Activated CD4-positive, alpha-beta memory T cell treated with anti-CD3 and anti-CD28 coated beads, Interleukin-2, amount 10 ng/mL, durations not matched to agents 7 days and 5 days (primary cell): ENCODE measurements at regions not wholly inside any gene's neighbourhood (a gene's known extent, or its start where the extent isn't known, plus 50 kb on each side); places are given as distances from the start of the nearest gene placed in this dataset.

Experiments
- CTCF ChIA-PET: fragments of 350-600 bp; sonication (Branson Sonifier 250); formaldehyde crosslinking; loops from one replicate; lab custom pipeline; 2021; ENCODE audit warnings: antibody characterized with exemption, inconsistent platforms; lab: Charles Lee
- POLR2A ChIA-PET: fragments of 350-600 bp; sonication (Branson Sonifier 250); formaldehyde crosslinking; loops from one replicate; lab custom pipeline; 2021; ENCODE audit warnings: antibody characterized with exemption; lab: Charles Lee
- DNase-seq: peaks from one replicate; pipeline ENCODE4 v3.0.0-alpha.2; 2020
- H3K27ac Mint-ChIP-seq: one replicate; pipeline ENCODE4 v1.8.0; 2021; ENCODE audit warnings: mild to moderate bottlenecking, mixed read lengths
- H3K27me3 Mint-ChIP-seq: one replicate; pipeline ENCODE4 v1.8.0; 2021; ENCODE audit warnings: mixed read lengths
- H3K36me3 Mint-ChIP-seq: one replicate; pipeline ENCODE4 v1.8.0; 2021; ENCODE audit warnings: low read depth, mixed read lengths
- H3K4me1 Mint-ChIP-seq: one replicate; pipeline ENCODE4 v1.8.0; 2021; ENCODE audit warnings: mixed read lengths
- H3K4me3 Mint-ChIP-seq: one replicate; pipeline ENCODE4 v1.8.0; 2021; ENCODE audit warnings: mild to moderate bottlenecking, mixed read lengths
- H3K9me3 Mint-ChIP-seq: one replicate; pipeline ENCODE4 v1.8.0; 2021; ENCODE audit warnings: mixed read lengths

DNA sequence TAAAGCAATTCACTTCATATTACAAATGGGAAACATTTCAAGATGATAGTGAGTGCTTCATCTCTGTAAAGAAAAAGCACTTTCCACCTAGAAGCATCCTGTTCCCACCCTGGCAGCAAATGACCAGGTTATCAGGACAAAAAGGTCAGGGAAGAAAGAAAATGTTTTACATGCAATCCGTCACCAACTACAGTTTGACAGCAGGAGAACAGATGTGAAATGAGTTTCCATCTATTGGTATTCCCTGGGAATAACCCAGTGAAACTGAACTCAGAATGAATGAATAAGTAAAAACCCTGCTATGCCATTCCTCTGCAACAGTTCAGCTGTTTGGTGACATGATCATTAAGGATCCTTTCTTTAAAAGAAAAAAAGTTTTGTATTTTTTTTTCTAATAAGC, 67.6 kb downstream of the HTR1A start:
- Mint-ChIP-seq H3K36me3 (no peaks in the 10 kb centered on the region), H3K27me3 (no peaks in the 10 kb centered on the region), H3K9me3 (peaks cover 7% of the 10 kb centered on the region), H3K4me1 (no peaks in the 10 kb centered on the region), H3K27ac (no peak overlapping the region), H3K4me3 (no peak overlapping the region)
- ChIA-PET POLR2A (no interaction called here), CTCF (no interaction called here)
- no peak for DNase-seq

DNA sequence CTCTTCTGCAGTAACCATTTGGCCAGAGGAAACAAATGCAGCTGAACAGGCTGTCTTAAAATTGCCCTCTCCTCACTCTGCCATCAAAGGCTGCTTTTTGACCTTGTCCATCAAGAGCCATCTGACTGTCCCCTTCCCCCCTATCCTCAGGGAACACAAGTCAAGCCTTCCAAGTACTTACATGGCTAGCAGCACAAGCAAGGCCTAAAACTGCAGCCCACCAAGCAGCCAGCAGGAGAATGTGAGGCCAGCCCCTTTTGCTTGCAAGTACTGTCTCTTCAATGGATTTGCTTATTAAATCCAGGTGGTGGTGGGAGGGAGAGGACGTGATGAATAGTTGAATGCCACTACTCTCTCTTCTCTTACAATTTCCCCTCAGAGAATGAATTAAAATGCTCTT, 83.5 kb downstream of the HTR1A start:
- ChIA-PET CTCF (no interaction called here), POLR2A (no interaction called here)
- Mint-ChIP-seq H3K4me3 (no peak overlapping the region), H3K4me1 (no peaks in the 10 kb centered on the region), H3K9me3 (peaks cover 4% of the 10 kb centered on the region), H3K27ac (no peak overlapping the region), H3K36me3 (no peaks in the 10 kb centered on the region), H3K27me3 (no peaks in the 10 kb centered on the region)
- no peak for DNase-seq

DNA sequence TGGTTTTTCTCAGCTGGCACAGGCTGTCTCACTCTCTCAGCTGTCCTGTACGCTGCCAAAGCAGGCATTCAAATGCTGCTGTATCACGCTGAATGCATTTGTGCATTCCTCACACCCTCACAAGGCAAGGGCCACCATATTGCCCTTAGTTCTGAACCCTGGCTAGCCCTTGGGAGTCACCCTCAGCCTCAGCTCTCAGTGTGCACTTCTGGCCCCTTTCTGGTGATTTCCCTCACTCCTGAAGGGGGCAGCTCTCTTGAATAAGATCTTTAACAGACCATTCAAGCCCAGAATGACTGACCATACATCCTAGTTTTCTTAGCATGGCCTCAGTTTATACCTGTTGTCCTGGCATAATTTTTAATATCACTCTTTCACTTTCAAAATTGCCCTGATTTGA, 84.3 kb downstream of the HTR1A start:
- no peaks in the 10 kb centered on the region for H3K27me3 Mint-ChIP-seq
- ChIA-PET CTCF (no interaction called here), POLR2A (no interaction called here)
- peaks cover 4% of the 10 kb centered on the region for H3K9me3 Mint-ChIP-seq
- H3K36me3 Mint-ChIP-seq, result no peaks in the 10 kb centered on the region
- H3K4me1 Mint-ChIP-seq, result no peaks in the 10 kb centered on the region
- no peak overlapping the region for H3K4me3 Mint-ChIP-seq
- DNase-seq, result no peak
- H3K27ac Mint-ChIP-seq, result no peak overlapping the region

DNA sequence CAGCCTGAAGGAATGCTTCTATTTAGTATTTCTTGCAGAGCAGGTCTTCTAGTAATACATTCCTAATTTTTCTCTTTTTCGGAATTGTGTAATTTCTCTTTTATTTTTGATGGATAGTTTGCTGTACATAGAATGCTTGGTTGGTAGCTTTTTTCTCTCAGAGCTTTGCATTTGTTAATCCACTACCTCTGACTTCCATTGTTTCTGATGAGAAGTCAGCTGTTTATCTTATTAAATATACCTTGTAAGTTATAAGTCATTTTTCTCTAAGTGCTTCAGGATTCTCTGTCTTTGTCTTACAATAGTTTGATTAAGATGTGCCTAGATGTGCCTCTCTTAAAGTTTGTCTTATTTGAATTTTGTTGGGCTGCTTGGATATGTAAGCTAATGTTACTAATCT, 101.9 kb downstream of the HTR1A start:
- H3K27ac Mint-ChIP-seq, result no peak overlapping the region
- H3K27me3 Mint-ChIP-seq, result no peaks in the 10 kb centered on the region
- ChIA-PET POLR2A (no interaction called here), CTCF (no interaction called here)
- no peak overlapping the region for H3K4me3 Mint-ChIP-seq
- DNase-seq, result no peak
- H3K9me3 Mint-ChIP-seq, result peaks cover 4% of the 10 kb centered on the region
- no peaks in the 10 kb centered on the region for H3K4me1 Mint-ChIP-seq
- no peaks in the 10 kb centered on the region for H3K36me3 Mint-ChIP-seq

DNA sequence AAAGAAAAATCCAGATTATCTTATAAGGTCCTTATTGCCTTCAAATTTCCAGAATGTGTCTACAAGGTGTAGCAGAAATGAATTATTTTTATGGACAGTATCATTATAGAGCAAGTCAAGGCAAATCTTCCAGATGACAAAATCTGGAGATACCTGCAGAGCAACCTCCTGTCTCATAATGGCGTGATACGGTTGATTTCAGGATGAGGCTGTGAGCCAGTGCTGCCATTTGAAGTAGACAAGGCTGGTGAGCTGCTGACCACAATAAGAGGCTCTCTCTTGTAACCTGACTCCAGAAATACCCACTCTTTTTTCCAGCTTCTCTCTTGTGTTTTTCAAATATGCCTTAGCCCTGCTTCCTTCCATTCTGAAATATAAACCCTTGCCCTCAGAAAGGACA, 108.2 kb downstream of the HTR1A start:
- CTCF ChIA-PET, result no interaction called here
- DNase-seq, result no peak
- no peaks in the 10 kb centered on the region for H3K9me3 Mint-ChIP-seq

DNA sequence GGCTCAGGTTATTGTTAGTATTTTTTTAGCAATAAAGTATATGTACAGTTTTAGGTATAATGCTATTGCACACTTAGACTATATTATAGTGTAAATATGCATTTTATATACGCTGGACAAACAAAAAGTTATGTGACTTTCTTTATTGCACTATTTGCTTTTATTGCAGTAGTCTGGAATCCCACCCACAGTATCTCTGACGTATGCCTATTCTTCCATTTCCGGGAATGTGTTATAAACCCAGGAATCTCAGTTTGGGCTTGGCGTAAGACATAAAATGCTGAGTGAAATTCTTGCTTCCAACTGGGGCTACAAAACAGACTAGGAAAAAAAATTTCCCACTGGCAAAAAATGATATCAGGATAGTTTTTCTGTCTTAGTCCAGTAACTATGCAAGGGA, 119.1 kb downstream of the HTR1A start:
- Mint-ChIP-seq H3K9me3 (peaks cover 3% of the 10 kb centered on the region), H3K4me1 (no peaks in the 10 kb centered on the region), H3K27me3 (no peaks in the 10 kb centered on the region)

More for the DNA sequence above, 108.2 kb downstream of the HTR1A start:
- H3K27ac Mint-ChIP-seq, result no peak overlapping the region
- no peaks in the 10 kb centered on the region for H3K27me3 Mint-ChIP-seq
- H3K36me3 Mint-ChIP-seq, result no peaks in the 10 kb centered on the region
- no peak overlapping the region for H3K4me3 Mint-ChIP-seq
- POLR2A ChIA-PET, result no interaction called here
- H3K4me1 Mint-ChIP-seq, result no peaks in the 10 kb centered on the region

DNA sequence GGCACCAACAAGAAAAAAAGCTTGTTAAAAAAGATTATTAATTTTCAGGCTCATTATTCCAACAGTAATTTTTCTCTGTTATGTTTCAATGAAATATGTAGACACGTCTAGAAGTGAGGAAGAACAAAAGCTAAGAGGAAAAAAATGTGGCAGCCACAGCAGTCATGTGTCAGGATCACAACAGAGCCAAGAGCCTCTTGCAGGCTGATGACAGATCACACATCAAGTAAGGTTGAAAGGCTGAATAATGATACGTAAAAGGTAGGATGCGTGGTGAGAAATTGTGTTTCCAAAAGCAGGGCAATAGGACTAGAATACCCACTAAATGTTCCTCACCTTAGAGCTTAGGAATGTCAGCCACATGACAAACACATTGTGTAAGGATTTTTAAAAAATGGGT, 124.8 kb downstream of the HTR1A start:
- Mint-ChIP-seq H3K4me3 (no peak overlapping the region), H3K4me1 (no peaks in the 10 kb centered on the region), H3K9me3 (no peaks in the 10 kb centered on the region), H3K36me3 (no peaks in the 10 kb centered on the region), H3K27ac (no peak overlapping the region), H3K27me3 (no peaks in the 10 kb centered on the region)
- ChIA-PET POLR2A (no interaction called here), CTCF (no interaction called here)
- no peak for DNase-seq

More for the DNA sequence above, 119.1 kb downstream of the HTR1A start:
- POLR2A ChIA-PET, result no interaction called here
- DNase-seq, result no peak
- Mint-ChIP-seq H3K36me3 (no peaks in the 10 kb centered on the region), H3K27ac (no peak overlapping the region), H3K4me3 (no peak overlapping the region)
- CTCF ChIA-PET, result no interaction called here

DNA sequence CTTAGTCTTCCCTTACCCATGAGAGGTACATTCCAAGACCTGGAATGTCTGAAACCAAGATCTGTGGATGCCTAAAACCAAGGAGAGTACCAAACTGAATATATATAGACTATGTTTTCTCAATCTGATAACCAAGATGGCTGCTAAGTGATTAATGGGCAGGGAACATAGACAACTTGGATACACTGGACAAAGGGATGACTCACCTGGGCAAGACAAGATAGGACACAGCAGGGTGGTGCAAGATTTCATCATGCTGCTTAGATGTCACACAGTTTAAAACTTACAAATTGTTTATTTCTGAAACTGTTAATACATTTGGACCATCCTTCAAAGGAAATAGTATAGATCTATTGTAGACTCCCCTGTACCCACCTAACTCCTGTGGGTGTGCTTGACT, 130.9 kb downstream of the HTR1A start:
- no peaks in the 10 kb centered on the region for H3K27me3 Mint-ChIP-seq
- no peaks in the 10 kb centered on the region for H3K36me3 Mint-ChIP-seq
- no peaks in the 10 kb centered on the region for H3K9me3 Mint-ChIP-seq
- no peak for DNase-seq
- CTCF ChIA-PET, result no interaction called here
- H3K4me1 Mint-ChIP-seq, result no peaks in the 10 kb centered on the region
- POLR2A ChIA-PET, result no interaction called here
- H3K4me3 Mint-ChIP-seq, result no peak overlapping the region
- H3K27ac Mint-ChIP-seq, result no peak overlapping the region

DNA sequence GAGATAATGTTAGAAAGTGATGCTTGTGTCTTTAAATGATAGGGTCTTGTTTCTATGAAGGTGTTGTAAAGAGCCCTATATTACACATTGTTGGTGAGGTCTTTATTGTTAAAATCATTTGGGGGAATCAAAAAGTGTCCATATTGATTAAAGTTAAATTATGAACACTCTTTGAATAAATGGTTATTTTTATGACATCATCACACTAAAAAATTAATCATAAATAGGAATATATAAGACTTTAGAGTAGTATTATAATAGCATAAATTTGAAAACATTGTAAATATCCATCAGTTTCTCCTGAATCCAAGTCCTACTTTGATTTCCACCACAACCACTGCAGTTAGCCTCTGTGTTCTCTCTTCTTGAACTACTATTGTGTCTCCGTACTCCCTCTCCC, 136.3 kb downstream of the HTR1A start:
- H3K27me3 Mint-ChIP-seq, result no peaks in the 10 kb centered on the region
- ChIA-PET CTCF (no interaction called here), POLR2A (no interaction called here)
- DNase-seq, result no peak
- no peaks in the 10 kb centered on the region for H3K9me3 Mint-ChIP-seq
- no peaks in the 10 kb centered on the region for H3K36me3 Mint-ChIP-seq
- no peak overlapping the region for H3K27ac Mint-ChIP-seq
- no peaks in the 10 kb centered on the region for H3K4me1 Mint-ChIP-seq
- no peak overlapping the region for H3K4me3 Mint-ChIP-seq

DNA sequence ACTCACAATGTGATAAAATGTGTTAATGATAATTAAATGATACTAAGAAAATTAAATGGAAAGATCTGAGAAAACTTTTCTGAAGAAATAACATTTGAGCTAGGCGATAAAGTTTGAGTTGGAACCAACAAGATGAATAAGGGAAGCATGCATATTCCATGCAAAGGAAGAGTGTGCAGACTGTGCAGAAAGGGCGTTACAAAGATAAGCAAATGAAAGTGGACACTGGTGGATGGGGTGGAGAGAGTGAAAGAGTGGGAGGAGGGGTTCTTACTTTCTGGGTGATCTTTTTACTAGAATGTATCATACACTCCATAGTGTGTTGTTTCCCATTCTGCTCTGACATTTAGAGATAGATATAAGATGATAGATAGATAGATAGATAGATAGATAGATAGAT, 138.7 kb downstream of the HTR1A start:
- H3K4me3 Mint-ChIP-seq, result no peak overlapping the region
- POLR2A ChIA-PET, result no interaction called here
- H3K27ac Mint-ChIP-seq, result no peak overlapping the region
- CTCF ChIA-PET, result no interaction called here
- H3K9me3 Mint-ChIP-seq, result no peaks in the 10 kb centered on the region
- no peak for DNase-seq
- H3K36me3 Mint-ChIP-seq, result no peaks in the 10 kb centered on the region
- no peaks in the 10 kb centered on the region for H3K27me3 Mint-ChIP-seq
- H3K4me1 Mint-ChIP-seq, result no peaks in the 10 kb centered on the region

DNA sequence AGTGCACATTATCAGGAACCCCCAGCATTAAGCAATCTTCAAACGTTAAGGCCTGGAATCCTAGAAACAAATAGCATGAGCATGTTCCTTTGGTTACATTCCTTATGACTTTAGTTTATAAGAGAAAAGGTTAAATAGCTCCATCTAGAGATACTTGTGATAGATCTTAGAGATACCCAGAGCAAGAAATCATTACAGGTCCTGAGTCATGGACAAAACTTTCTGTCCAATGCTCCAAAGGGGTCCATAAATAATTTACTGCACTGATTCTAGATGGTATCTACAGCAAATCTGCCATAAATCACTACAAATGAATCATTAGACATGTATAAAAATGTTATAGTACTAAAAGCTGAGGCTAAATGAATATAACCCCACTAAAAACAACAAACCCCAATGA, 139.6 kb downstream of the HTR1A start:
- Mint-ChIP-seq H3K27ac (no peak overlapping the region), H3K4me3 (no peak overlapping the region), H3K9me3 (no peaks in the 10 kb centered on the region), H3K27me3 (no peaks in the 10 kb centered on the region), H3K4me1 (no peaks in the 10 kb centered on the region), H3K36me3 (no peaks in the 10 kb centered on the region)
- no peak for DNase-seq
- POLR2A ChIA-PET, result no interaction called here
- CTCF ChIA-PET, result no interaction called here

DNA sequence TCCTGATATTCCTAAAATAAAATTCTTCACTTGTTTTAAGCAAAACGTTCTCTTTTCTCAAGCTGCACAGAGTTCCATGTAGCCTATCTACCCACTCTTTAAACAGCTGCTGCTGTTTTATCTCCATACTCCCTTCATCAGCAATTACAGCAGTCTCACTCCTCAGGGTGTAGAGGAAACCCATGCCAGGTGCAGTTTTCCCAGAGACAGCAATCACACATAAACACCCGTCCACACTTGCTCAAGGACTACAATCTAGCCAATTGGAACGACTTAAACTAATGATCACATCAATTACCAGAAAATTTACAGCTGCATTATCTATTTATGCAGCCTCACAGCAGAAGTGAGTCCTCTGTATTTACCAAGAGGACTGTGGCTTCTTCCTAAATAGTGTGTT, 141.7 kb downstream of the HTR1A start:
- Mint-ChIP-seq H3K9me3 (peaks cover 3% of the 10 kb centered on the region), H3K27me3 (no peaks in the 10 kb centered on the region), H3K4me3 (no peak overlapping the region), H3K36me3 (no peaks in the 10 kb centered on the region), H3K4me1 (no peaks in the 10 kb centered on the region), H3K27ac (no peak overlapping the region)
- DNase-seq, result no peak
- POLR2A ChIA-PET, result no interaction called here
- CTCF ChIA-PET, result no interaction called here

DNA sequence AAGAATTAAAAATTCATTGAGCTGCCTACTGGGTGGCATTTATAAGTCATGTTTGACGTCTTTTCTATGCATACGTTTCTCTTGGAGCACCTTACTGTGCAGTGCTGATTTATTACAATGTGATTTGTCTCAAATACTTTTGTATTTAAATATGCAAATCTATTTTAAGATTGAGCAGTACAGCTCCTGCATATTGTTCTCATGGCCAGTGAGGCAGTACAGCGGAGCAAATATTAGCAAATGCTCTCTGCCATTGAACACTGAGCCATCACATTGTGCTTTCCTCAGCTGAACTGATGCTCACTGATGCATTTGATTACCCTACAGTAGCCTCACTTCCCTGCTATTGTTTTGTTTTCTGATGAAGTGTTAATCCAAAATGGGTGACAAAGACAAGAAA, 149.6 kb downstream of the HTR1A start:
- DNase-seq, result no peak
- ChIA-PET POLR2A (no interaction called here), CTCF (no interaction called here)
- Mint-ChIP-seq H3K36me3 (no peaks in the 10 kb centered on the region), H3K27ac (no peak overlapping the region), H3K9me3 (peaks cover 9% of the 10 kb centered on the region), H3K27me3 (no peaks in the 10 kb centered on the region), H3K4me1 (no peaks in the 10 kb centered on the region), H3K4me3 (no peak overlapping the region)

DNA sequence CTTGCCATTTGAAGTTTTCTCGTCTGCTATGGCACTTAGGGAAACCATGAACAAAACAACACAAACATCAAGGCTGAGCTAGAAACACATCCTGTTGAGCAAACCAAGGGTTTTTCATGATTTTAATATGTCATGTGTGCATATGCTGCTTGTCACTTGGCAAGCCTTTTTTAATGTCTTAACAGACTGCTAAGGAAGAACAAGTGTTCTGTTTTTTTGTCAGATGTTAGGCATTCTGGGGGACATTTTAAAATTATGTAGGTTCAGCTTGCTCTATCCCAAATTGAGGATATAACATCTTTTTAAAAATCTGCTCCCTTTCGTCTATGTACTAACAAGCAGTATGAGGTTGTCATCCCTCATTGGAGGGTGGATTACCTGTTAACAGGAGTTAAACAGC, 150.3 kb downstream of the HTR1A start:
- peaks cover 9% of the 10 kb centered on the region for H3K9me3 Mint-ChIP-seq
- H3K4me3 Mint-ChIP-seq, result no peak overlapping the region
- POLR2A ChIA-PET, result no interaction called here
- no peaks in the 10 kb centered on the region for H3K4me1 Mint-ChIP-seq
- CTCF ChIA-PET, result no interaction called here
- DNase-seq, result no peak
- H3K27ac Mint-ChIP-seq, result no peak overlapping the region
- H3K36me3 Mint-ChIP-seq, result no peaks in the 10 kb centered on the region
- no peaks in the 10 kb centered on the region for H3K27me3 Mint-ChIP-seq

DNA sequence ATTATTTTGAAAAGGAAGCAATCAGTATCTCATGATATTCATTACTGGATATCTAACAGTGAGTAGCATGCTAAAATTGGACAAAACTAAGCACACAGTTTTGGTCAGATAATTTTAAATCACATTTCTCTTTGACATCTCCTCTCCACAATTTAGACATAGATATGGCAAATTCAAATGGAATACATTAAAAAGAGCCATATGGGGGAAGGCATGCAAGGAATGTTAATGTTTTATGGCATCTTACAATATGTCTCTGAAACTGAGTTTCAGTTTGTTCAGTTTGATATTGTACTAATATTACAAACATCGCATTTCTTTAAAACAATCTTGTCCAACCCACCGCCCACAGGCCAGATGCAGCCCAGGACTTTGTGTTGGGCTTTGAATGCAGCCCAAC, 151.0 kb downstream of the HTR1A start:
- Mint-ChIP-seq H3K36me3 (no peaks in the 10 kb centered on the region), H3K27me3 (no peaks in the 10 kb centered on the region), H3K9me3 (peaks cover 9% of the 10 kb centered on the region), H3K4me1 (no peaks in the 10 kb centered on the region), H3K4me3 (no peak overlapping the region), H3K27ac (no peak overlapping the region)
- CTCF ChIA-PET, result no interaction called here
- no peak for DNase-seq
- POLR2A ChIA-PET, result no interaction called here
